Occipital lobe (tissue), 1 donor: ENCODE measurements at regions not wholly inside any gene's neighbourhood (a gene's known extent, or its start where the extent isn't known, plus 50 kb on each side); places are given as distances from the start of the nearest gene placed in this dataset.
"Not testable (repeated sequence)": the region's sequence is repeated elsewhere in the genome, so short reads cannot be mapped to it uniquely, and the experiment has no call there.

Experiments
- DNase-seq: peaks from one replicate; lab custom pipeline; 2025; lab: John Stamatoyannopoulos, UW

DNA sequence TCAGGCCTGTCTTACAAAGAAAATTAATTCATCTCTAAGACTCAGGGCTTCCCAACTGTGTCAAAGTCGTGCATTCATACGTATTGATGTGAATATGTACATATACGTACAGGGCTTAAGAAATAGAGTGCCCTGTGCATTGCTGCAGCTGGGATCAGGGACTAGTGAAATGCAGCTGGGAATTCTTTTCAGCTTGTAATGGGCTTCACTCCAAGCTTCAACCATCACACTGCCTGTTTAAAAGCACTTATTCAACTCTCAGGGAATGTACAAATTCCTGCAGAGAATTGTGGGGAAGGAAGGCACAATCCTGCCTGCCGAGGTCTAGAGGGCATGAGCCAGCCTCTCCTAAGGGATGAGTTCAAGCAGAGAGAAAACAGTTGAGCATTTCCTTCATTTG, 59.6 kb upstream of the MAN2A1 start:
- DNase-seq, result no peak

DNA sequence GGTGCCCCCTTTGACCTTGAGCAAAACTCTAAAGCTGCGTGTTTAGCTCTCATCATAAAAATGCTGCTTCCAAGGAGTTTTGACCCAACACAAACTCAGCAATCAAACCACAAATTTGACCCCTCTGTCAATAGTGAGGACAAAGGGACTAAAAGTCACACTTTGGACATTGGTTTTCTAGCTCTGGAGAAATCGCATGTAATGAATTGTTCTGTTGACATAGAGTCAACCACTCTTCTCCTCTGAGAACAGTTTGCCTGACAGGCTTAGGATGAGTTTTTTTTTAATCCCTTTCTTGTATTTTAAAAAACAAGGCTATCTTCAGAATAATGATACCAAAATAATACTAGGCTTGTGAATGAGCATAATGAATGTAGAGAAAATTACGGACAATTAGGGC, 61.1 kb upstream of the MAN2A1 start:
- DNase-seq, result no peak

DNA sequence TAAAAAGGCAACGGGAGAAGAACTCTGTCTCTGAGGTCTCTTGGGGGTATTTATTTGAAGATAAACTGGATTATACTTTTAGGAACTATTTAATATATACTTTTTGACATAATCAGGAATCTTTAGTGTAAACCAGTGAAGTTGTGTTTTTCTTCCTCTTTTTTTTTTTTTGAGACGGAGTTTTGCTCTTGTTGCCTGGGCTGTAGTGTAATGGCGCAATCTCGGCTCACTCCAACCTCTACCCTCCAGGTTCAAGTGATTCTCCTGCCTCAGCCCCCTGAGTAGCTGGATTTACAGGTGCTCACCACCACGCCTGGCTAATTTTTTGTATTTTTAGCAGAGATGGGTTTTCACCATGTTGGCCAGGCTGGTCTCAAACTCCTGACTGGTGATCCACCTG, 68.5 kb upstream of the MAN2A1 start:
- not testable (repeated sequence) for DNase-seq

DNA sequence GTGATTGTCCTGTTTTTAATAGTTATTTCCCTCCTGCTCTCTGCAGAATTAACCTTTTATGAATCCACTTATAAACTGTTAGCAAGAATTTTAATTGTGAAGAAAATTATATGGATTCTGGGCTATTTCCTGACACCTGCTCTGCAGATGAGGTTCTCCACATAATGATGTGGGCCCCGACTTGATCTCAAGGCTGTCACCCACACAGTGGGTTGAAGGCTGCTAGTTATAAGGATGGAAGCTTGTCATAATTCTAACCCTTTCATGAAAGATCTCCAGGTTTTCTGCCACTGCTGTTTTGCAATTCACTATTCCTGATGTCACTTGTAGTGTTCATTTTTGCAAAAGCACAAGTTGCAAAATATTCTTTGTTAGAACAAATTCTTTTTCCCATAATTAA, 69.1 kb upstream of the MAN2A1 start:
- no peak for DNase-seq

DNA sequence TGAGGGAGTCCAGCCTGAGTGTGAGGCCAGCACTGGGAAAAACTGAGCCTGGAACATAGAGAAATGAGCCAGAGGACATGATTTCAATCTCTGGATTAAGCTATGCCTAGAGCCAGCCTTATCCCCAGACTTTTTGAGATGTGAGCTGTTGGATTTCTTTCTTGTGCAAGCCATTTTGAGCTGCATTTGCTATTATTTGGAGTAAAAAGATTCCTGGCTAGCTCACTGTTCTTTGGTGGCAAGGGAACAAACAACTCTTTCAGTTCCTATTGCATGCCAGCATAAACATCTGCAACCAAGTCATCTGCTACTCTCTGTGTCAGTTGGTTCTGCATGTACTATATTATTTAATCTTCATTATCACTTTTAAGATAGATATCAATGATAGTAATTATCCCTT, 70.1 kb upstream of the MAN2A1 start:
- DNase-seq, result no peak

DNA sequence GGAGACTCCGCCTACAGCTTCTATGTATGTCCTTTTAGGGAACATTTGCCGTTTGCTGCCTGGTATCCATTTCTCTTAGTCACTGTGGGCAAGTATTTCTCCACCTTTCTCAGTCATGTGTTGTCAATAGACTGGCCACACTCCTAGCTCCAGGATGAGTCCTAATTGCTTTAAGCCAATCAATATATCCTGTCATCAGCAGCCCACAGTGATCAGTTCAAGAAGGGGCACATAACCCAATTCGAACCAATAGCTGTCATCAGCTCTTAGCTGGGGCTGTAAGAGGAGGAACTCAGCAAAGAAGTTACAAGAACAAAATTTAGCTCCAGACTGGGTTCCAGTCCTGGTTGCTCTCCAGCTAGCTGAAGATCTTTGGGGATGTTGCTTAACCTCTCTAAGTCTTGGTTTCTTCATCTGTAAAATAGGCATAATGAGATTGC, 70.7 kb upstream of the MAN2A1 start:
- DNase-seq, result no peak

DNA sequence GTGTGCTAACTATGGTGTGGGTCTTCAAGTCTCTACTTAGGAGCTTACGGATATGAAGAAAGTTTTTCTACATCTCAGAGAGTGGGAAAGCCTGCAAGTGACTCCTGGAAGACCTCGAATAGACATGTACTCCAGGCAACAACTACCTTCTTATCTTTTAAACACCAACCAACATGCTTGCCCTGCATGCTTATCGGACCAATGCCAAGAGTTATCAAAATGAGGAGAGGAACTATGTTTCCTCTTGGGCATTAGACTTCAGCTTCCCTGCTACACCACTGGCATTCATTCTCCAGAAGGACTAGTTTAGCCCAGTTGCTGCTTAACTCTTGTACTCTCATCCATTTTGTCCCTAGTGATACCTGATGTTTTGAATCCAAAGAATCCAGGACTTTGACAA, 74.7 kb upstream of the MAN2A1 start:
- no peak for DNase-seq

DNA sequence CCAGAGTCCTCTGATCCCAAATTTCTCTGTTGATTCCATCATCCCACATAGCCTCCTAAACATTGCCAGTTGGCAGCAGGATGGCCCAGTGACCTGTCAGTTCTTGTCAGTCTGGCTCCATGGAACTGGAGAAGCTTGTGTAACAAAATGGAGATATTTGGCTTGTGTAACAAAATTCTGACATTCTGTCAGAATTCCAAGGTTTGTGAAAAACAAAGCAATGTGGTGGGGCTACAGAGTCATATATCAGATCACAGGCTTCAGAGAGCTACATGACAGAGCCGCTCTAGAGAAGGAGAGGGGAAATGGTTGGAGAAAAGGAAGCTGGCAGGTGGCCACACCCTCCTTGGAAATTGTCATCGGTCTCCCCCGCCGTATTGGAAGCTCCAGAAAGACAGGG, 75.4 kb upstream of the MAN2A1 start:
- no peak for DNase-seq

DNA sequence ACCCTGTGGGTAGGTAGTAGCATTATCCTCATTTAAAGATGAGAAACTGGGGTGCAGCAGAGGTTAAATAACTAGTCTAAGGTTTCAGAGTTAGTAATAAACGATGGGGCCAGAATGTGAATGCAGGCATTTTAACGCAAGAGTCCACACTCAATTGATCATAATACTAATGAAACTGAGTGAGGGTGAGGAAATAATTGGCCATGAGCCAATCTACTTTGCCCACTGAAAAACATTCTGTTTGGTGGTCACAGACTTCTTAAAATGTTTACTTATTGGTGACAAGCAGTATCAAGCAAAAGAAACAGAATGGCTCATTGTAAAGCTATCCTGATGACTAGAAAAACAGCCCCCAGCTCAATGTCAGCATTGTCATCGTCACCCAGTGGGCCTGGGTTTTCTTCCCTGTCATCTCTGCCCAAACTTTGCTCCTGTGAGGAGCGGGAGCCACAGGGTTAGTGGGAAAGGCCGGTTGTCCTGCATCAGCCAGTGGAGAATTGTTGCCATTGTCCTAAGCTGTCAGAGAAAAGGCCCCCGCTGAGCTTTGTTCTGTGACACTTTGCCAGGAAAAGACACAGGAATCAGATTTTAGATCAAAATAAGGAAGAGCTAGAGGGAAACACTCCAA, 77.3 kb upstream of the MAN2A1 start:
- peak; percentile 49 for DNase-seq

DNA sequence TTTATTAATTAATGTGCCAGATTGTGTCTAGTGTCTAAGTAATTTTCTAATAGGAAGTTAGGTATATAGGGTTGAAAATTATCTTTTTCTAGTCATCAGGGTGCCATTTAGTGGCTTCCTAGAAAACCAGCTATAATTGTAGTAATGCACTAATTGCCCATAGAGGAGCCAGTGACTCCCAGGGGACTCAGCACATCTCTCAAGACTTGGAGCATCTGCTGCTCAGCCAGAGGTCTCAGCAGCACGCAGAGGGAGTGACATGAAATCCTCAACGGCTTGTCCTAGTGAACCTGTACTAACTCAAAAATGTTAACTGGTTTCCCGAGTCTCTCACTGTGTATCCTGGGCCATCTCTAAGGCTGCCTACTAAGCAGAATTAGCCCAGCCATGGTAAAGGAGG, 78.2 kb upstream of the MAN2A1 start:
- DNase-seq, result no peak

DNA sequence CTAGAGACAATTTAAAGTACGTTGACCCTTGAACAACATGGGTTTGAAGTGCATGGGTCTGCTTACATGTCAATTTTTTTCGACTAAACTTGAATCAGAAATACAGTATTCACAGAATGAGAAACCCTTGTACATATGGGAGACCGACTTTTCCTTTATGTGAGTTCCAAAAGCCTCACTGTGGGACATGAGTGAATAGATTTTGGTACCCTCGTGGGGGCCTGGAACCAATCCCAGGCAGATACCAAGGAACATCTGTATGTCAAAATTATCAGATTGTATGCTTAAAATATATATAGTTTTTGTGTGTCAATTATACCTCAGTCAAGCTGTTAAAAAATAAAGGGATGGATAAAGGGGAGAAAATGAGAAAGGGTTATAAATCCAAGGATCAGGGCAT, 78.7 kb upstream of the MAN2A1 start:
- no peak for DNase-seq

DNA sequence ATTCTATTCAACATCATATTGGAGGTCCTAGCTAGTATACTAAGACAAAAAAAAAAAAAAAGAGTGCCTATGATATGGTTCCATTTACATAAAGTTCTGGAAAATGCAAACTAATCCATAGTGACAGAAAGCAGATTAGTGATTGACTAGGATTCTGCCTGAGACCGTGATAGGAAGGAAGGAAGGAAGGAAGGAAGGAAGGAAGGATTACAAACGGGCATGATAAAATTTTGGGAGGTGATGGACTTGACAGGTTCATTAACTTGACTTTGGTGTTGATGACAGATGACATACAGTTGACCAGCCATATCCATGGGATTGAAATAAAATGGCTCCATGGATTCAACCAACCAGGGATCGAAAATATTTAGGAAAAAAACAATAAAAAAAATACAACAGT, 79.1 kb upstream of the MAN2A1 start:
- DNase-seq, result no peak

DNA sequence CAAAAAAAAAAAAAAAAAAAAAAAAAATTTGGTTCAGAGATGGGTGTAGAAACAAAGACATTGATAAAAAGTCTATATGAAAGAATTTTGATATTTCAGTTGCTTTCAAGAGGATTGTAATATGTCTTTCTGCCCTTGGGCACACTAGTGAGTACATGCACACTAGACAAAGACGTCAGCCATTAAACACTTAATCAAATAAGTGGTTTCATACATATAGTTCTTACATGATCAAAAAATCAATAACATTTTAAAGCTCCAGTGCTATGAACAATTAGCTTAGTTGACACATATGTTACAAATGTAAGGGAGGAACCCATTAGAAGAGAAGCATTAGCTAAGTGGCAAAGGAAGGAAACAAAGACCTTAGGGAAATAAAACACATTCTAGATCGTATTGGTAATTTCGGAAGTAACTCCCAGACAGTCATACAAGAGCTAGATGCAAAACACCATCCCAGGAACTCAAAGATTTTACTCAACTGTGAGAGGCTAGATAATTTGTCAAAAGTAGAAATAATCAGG, 84.5 kb upstream of the MAN2A1 start:
- no peak for DNase-seq

DNA sequence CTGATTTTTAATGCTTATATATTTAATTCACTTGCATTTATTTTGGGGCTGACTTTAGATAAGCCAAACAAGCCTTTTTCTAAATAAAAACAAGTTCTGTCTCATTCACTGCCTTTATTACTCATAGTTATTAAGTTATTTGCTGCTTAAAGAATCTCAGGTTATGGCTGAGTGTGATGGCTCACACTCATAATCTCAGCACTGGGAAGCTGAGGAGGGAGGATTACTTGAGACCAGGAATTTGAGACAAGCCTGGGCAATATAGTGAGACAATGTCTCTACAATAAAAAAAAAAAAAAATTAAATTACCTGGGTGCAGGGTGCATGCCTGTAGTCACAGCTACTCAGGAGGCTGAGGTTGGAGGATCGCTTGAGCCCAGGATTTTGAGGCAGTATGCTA, 85.0 kb upstream of the MAN2A1 start:
- no peak for DNase-seq

DNA sequence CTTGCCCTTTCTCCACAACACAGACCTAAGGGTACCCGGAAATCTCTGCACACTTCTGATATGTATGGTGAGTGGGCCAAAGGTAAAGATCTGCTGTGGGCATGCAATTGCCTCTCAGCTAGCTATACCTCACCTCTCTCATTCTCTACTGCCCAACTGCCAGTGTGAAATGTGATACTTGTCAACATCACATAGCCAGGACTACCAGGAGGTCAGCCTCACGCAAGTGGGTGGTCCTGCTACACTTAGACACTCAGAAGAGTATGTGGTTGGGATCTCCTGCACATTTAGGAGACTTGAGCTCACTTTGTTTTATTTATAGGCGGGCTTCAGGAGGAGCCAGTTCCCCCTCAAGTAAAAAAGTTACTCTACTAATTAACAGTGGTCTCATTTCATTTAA, 88.0 kb upstream of the MAN2A1 start:
- DNase-seq, result no peak

DNA sequence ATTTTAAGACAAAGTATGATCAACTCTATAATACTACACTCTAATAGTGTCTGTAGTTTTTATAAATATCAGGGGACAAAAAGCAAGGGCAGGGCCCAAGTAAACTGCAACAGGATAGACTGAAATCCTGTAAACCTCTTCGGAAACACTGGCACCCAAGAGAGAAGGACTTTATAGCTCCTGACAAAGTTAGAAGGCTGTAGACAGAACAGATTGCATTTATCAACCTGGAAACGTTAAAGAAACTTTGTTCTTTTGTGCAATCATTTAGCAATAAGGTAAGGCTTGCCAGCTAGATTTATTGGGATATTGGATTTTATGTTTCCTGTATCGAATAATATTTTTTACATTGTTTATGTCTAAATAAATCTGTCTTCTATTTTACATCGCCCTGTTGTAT, 91.8 kb upstream of the MAN2A1 start:
- no peak for DNase-seq

DNA sequence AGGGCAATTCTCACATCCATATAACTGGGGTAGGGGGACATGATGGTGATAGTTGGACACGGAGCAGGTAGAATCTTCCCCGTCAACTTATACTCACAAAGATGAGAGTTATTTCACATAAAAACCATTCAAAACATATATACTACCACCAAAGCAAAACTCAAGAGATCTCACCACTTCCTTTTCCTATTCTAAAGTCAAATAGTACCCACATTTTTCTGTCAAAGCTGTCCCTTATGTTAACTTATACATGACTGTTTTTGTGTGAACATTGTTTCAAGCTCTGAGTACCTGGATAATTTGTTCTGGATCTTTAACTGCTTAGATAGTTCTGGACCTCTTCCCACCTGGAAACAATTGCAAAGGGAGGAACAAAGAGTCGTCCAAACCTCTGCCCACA, 95.5 kb upstream of the MAN2A1 start:
- no peak for DNase-seq

DNA sequence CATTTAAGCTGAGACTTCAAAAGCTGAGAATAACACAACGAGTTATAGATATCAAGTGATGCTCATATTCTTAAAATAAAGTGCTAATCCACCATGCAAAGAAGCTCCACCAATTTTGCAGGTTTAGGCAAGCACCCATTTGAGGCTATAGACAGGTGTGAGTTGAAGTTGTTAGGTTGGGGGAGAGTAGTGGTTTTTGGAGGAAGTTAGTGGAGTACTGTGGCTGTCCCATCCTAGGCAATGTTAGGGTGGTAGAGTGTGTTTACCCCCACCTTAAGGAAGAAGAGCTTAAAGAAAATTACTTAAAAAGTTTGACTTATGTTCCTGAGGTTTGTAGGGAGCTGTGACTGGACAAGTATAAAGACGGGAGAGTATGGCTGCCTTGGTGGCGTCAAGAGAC, 98.9 kb upstream of the MAN2A1 start:
- DNase-seq, result no peak

DNA sequence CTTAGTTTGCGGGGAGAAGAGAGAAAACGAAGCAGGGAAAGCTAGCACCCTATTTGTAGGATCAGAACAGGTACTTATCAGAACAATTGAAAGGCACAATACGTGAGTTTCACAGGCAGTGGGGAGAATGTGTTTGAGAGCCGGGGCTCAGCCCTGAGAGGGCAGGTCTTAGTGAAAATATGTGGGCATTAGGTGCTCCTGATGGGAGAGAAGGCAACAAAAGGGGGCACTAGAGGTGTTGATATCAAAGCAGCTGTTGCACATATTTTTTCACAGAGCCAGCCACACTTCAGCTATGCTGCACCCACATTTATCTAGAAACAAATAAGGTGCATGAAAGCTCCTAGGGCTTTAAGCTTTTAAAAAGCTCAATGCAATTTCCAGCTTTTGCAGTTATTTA, 99.7 kb upstream of the MAN2A1 start:
- no peak for DNase-seq

DNA sequence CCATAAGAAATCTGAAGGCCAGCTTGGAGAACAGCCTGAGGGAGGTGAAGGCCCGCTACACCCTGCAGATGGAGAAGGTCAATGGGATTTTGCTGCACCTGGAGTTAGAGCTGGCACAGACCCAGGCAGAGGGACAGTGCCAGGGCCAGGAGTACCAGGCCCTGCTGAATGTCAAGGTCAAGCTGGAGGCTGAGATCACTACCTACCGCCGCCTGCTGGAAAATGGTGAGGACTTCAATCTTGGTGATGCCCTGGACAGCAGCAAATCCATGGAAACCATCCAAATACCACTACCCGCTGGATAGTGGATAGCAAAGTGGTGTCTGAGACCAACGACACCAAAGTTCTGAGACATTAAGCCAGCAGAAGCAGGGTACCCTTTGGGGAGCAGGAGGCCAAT, 100.5 kb upstream of the MAN2A1 start:
- DNase-seq, result no peak

DNA sequence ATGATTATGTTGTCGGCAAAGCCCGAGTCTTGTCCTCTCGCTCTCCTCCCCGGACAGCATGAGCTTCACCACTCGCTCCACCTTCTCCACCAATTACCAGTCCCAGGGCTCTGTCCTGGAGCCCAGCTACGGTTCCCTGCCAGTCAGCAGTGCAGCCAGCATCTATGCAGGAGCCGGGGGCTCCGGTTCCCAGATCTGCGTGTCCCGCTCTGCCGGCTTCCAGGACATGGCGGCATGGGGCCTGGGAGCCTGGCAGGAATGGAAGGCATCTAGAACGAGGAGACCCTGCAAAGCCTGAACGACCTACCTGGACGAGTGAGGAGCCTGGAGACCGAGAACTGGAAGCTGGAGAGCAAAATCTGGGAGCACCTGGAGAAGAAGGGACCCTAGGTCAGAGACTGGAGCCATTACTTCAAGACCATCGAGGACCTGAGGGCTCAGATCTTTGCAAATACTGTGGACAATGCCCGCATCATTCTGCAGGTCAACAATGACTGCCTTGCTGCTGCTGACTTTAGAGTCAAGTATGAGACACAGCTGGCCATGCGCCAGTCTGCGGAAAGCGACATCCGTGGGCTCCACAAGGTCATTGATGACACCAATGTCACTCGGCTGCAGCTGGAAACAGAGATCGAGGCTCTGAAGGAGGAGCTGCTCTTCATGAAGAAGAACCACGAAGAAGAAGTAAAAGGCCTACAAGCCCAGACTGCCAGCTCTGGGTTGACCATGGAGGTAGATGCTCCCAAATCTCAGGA, 101.3 kb upstream of the MAN2A1 start:
- DNase-seq, result no peak

DNA sequence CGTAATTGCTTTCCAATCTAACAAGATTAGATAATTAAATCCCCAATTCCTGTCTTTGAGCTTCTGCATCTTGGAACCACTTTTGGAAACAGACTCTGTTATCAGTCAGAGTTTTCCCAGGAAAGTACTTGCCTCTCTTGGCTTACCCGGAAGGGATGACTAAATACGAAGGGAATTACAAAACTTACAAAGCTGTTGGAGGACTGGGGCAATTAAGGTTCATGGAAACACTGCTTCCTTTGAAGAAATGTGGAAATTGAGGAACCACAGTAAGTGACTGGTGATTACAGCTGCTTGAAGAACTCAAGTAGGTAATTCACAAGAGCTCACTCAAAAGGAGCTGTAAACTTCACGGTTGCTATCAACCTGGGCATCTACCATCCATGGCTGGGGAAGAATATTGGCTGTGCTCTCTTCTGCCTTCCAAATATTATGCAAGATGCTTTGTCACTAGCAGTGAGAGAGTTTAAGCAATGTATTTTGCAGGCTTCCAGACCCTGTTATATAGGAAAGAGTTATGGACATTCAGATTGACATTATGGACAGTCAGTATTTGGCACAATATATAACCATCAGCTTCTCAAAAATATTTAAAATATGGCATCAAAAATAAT, 104.6 kb upstream of the MAN2A1 start:
- DNase-seq, result no peak

DNA sequence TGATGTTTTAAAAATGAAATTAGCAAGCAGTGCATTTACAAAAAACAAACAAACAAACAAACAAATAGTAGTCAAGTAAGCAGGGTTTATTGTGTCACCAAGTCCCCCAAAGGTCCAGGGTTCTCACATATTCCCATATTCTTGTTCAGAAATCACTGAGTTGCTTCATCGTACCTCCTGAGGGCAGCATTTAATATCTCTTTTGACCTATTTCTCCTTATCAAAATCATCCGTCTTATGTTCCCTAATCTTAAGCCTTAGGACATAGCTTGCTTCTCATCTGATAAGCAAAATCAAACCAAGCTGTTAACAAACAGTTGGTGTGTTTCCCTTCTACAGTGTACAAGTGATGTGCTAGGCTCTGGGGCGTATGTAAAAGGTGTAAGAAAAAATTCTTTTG, 109.5 kb upstream of the MAN2A1 start:
- DNase-seq, result no peak
